ENCODE measurements at regions not wholly inside any gene's neighbourhood (a gene's known extent, or its start where the extent isn't known, plus 50 kb on each side); places are given as distances from the start of the nearest gene placed in this dataset.

DNA sequence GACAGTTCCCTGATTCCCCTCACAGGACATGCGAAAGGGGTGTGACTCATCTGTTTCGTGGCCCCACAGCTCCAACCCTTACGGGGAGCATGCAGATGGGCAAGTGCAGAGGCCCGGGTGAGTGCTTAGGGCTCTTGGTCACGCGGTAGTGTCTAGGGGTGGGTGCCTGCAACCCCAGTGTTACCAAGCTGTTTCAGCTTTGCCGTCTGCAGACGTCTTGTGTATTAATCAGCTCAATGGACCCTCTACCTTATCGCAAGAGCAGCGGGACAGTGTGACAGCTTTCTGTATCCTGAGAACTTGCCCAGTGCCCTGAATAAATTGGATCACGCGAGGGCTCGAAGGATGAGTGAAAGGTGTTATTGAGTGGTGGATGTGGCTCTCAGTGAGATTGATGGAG lies 816.4 kb upstream of the ANO3 start (continued):
- no peak for TF ChIP-seq ZNF462 (CRISPR knock-in tag; IDR thresholded peaks at IDR 0.05)
- TF ChIP-seq ZNF114 (CRISPR knock-in tag; IDR thresholded peaks at IDR 0.05), result no peak
- no peak for TF ChIP-seq ZNF331 (CRISPR knock-in tag; IDR thresholded peaks at IDR 0.05; ENCODE audit: low read depth)
- TF ChIP-seq EZH2phosphoT487 (IDR thresholded peaks at IDR 0.05; ENCODE audit: unreplicated experiment), result no peak
- no peak for TF ChIP-seq EZH2 (IDR thresholded peaks at IDR 0.05; ENCODE audit: low read depth, unreplicated experiment)

- Histone ChIP-seq H3K27ac (ENCODE audit: low read depth) (no peak overlapping the region), H4K20me1 (replicated peaks; ENCODE audit: insufficient read depth) (no peaks in the 10 kb centered on the region), H3K4me1 (ENCODE audit: insufficient read depth) (peaks cover 7% of the 10 kb centered on the region; the same call in 1 of the 2 replicates), H2AFZ (no peak overlapping the region; the same call in 1 of the 2 replicates), H3K79me2 (replicated peaks; ENCODE audit: insufficient read depth) (no peaks in the 10 kb centered on the region), H3K9me2 (ENCODE audit: insufficient read depth) (no peaks in the 10 kb centered on the region), H3K36me3 (ENCODE audit: insufficient read depth) (no peaks in the 10 kb centered on the region), H3F3A (replicated peaks; ENCODE audit: low read depth) (no peaks in the 10 kb centered on the region), H3K4me2 (no peak overlapping the region), H3K4me3 (no peak overlapping the region), H3K27me3 (ENCODE audit: insufficient read depth) (no peaks in the 10 kb centered on the region)
- H3K36me3 Mint-ChIP-seq (ENCODE audit: low read depth), result no peaks in the 10 kb centered on the region
- ATAC-seq, result no peak
- no peak overlapping the region for H3K4me3 Mint-ChIP-seq
- peaks cover 4% of the 10 kb centered on the region for H3K27me3 Mint-ChIP-seq (ENCODE audit: insufficient read depth, low read depth, poor library complexity)
- H3K9me3 Mint-ChIP-seq, result no peaks in the 10 kb centered on the region
- H3K4me1 Mint-ChIP-seq, result peaks cover 4% of the 10 kb centered on the region; the same call in 2 of the 3 replicates
- H3K27ac Mint-ChIP-seq, result no peak overlapping the region
- no peak for DNase-seq (ENCODE audit: low spot score)
- TF ChIP-seq JUNB (IDR thresholded peaks at IDR 0.05; ENCODE audit: unreplicated experiment) (no peak), STAT1 (IDR thresholded peaks at IDR 0.05; ENCODE audit: unreplicated experiment) (no peak), NANOG (IDR thresholded peaks at IDR 0.05; ENCODE audit: borderline replicate concordance) (no peak)
Measured at GRCh38 chr11:25520459-25520858, 811.5 kb upstream of the ANO3 start.

All from GM23338 (cell line).